ENCODE measurements at regions not wholly inside any gene's neighbourhood (a gene's known extent, or its start where the extent isn't known, plus 50 kb on each side); places are given as distances from the start of the nearest gene placed in this dataset.

GRCh38 chr12:125372085-125372484 lies 306.9 kb downstream of the AACS start:
- Histone ChIP-seq H4K20me1 (ENCODE audit: control insufficient read depth, insufficient read depth) (no peaks in the 10 kb centered on the region), H3K4me1 (ENCODE audit: control insufficient read depth, insufficient read depth, low read length) (no peaks in the 10 kb centered on the region), H3K9me3 (replicated peaks; ENCODE audit: control insufficient read depth, insufficient read depth, low read length) (no peaks in the 10 kb centered on the region), H3K4me2 (ENCODE audit: control insufficient read depth, insufficient read depth) (no peak overlapping the region), H3K27me3 (replicated peaks in 1 of 2; ENCODE audit: control insufficient read depth in 2 of 2, insufficient read depth in 2 of 2, low read length in 1 of 2) (peaks cover 0 to 3% of the 10 kb centered on the region in 2 experiments; a peak in 1 of 4 replicates), H3K9ac (ENCODE audit: control insufficient read depth, insufficient read depth, low read length) (no peak overlapping the region), H3K36me3 (ENCODE audit: control insufficient read depth in 2 of 2, insufficient read depth in 2 of 2, low read length in 1 of 2) (no peaks in the 10 kb centered on the region), H3K27ac (ENCODE audit: control insufficient read depth, insufficient read depth) (no peak overlapping the region), H2AFZ (ENCODE audit: control insufficient read depth, low read depth, low read length) (no peak overlapping the region), H3K79me2 (ENCODE audit: control insufficient read depth, insufficient read depth, low read length) (no peaks in the 10 kb centered on the region), H3K4me3 (no peak overlapping the region)
- intact Hi-C loops (cut with micrococcal nuclease; ENCODE audit: unreplicated experiment) (no loop called here), in situ Hi-C loops (cut with MboI) (no loop called here)
- no peak for DNase-seq (ENCODE audit: low read depth, low spot score)
- no peak for ATAC-seq
- FAIRE-seq = no peak
- WGBS (ENCODE audit: insufficient coverage, insufficient replicate concordance, low lambda C conversion rate, missing lambda C conversion rate) = 65% methylated on average over 4 of the region's 4 CpGs
- TF ChIP-seq, protein P1, sequence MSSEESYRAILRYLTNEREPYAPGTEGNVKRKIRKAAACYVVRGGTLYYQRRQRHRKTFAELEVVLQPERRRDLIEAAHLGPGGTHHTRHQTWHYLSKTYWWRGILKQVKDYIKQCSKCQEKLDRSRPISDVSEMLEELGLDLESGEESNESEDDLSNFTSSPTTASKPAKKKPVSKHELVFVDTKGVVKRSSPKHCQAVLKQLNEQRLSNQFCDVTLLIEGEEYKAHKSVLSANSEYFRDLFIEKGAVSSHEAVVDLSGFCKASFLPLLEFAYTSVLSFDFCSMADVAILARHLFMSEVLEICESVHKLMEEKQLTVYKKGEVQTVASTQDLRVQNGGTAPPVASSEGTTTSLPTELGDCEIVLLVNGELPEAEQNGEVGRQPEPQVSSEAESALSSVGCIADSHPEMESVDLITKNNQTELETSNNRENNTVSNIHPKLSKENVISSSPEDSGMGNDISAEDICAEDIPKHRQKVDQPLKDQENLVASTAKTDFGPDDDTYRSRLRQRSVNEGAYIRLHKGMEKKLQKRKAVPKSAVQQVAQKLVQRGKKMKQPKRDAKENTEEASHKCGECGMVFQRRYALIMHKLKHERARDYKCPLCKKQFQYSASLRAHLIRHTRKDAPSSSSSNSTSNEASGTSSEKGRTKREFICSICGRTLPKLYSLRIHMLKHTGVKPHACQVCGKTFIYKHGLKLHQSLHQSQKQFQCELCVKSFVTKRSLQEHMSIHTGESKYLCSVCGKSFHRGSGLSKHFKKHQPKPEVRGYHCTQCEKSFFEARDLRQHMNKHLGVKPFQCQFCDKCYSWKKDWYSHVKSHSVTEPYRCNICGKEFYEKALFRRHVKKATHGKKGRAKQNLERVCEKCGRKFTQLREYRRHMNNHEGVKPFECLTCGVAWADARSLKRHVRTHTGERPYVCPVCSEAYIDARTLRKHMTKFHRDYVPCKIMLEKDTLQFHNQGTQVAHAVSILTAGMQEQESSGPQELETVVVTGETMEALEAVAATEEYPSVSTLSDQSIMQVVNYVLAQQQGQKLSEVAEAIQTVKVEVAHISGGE (CRISPR knock-in tag; IDR thresholded peaks at IDR 0.05) = no peak
- TF ChIP-seq MAX (IDR thresholded peaks at IDR 0.05; ENCODE audit: low read depth, low read length) = no peak
- ChIA-PET RAD21 (ENCODE audit: unreplicated experiment) (interaction anchor here (1.1 kb wide), 2 partner anchors 17 to 31 kb away, joined by 3 to 4 read pairs; no protein-coding TSS in a partner anchor), CTCF (interaction anchor here (0.7 to 1.7 kb wide), 4 partner anchors 26 to 188 kb away, joined by 3 to 5 read pairs (median 4); no protein-coding TSS in a partner anchor), SMC1A (ENCODE audit: uncharacterized antibody, unreplicated experiment) (interaction anchor here (1.3 to 2.1 kb wide), 4 partner anchors 21 to 100 kb away, joined by 3 to 8 read pairs (median 3); no protein-coding TSS in a partner anchor), POLR2A (no interaction called here)
- BruUV-seq (replicated peaks) = no TSS peak

DNA sequence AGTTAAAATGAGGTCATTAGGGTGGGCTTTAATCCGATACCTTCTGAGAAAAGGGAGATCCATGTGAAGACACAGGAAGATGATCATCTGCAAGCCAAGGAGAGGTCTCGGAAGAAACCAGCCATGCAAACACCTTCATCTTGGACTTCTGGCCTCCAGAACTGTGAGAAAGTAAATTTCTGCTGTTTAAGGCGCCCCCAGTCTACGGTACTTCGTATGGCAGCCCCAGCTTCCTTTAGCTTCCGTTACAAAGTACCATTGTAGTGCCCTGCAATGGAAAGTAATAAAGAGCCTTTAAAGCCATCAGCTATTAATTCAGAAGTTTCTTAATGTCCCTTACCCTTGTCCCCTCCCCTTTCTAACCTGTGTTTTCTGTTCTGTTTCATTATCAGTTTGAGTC lies 308.1 kb downstream of the AACS start:
- H3K9me3 ChIP-seq (replicated peaks; ENCODE audit: control insufficient read depth, insufficient read depth, low read length) = no peaks in the 10 kb centered on the region
- BruUV-seq (replicated peaks) = no TSS peak
- H3K9ac ChIP-seq (ENCODE audit: control insufficient read depth, insufficient read depth, low read length) = no peak overlapping the region
- DNase-seq (ENCODE audit: low read depth, low spot score) = no peak
- ChIA-PET POLR2A (no interaction called here), RAD21 (ENCODE audit: unreplicated experiment) (no interaction called here), SMC1A (ENCODE audit: uncharacterized antibody, unreplicated experiment) (interaction anchor here (1.1 kb wide), 1 partner anchor 10 kb away, joined by 3 read pairs; no protein-coding TSS in a partner anchor), CTCF (interaction anchor here (0.9 to 1.4 kb wide), 2 partner anchors 10 to 31 kb away, joined by 3 read pairs; no protein-coding TSS in a partner anchor)
- FAIRE-seq = no peak
- H3K79me2 ChIP-seq (ENCODE audit: control insufficient read depth, insufficient read depth, low read length) = no peaks in the 10 kb centered on the region
- TF ChIP-seq SMAD5 (IDR thresholded peaks at IDR 0.05; ENCODE audit: low read depth) = no peak
- no peak for TF ChIP-seq IKZF1 (conservative IDR thresholded peaks at IDR 0.05)
- TF ChIP-seq, protein P2, sequence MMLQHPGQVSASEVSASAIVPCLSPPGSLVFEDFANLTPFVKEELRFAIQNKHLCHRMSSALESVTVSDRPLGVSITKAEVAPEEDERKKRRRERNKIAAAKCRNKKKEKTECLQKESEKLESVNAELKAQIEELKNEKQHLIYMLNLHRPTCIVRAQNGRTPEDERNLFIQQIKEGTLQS (IDR thresholded peaks at IDR 0.05; ENCODE audit: borderline replicate concordance, extremely low read depth, low read depth, low read length) = no peak
- TF ChIP-seq TARDBP (IDR thresholded peaks at IDR 0.05; ENCODE audit: borderline replicate concordance) = no peak
- no peak for TF ChIP-seq MYB (IDR thresholded peaks at IDR 0.05; ENCODE audit: borderline replicate concordance, low read depth, low read length)
- TF ChIP-seq BCL11A (IDR thresholded peaks at IDR 0.05; ENCODE audit: low read depth, low read length) = no peak
- H3K4me1 ChIP-seq (ENCODE audit: control insufficient read depth, insufficient read depth, low read length) = no peaks in the 10 kb centered on the region
- H2AFZ ChIP-seq (ENCODE audit: control insufficient read depth, low read depth, low read length) = no peak overlapping the region
- no peak overlapping the region for H3K4me3 ChIP-seq
- H3K36me3 ChIP-seq (ENCODE audit: control insufficient read depth in 2 of 2, insufficient read depth in 2 of 2, low read length in 1 of 2) = no peaks in the 10 kb centered on the region
- intact Hi-C loops (cut with micrococcal nuclease; ENCODE audit: unreplicated experiment) (no loop called here), in situ Hi-C loops (cut with MboI) (no loop called here)
- 20% methylated on average over 6 of the region's 6 CpGs for WGBS (ENCODE audit: insufficient coverage, insufficient replicate concordance, low lambda C conversion rate, missing lambda C conversion rate)
- no peak overlapping the region for H3K4me2 ChIP-seq (ENCODE audit: control insufficient read depth, insufficient read depth)
- peaks cover 0 to 3% of the 10 kb centered on the region in 2 experiments; a peak in 1 of 4 replicates for H3K27me3 ChIP-seq (replicated peaks in 1 of 2; ENCODE audit: control insufficient read depth in 2 of 2, insufficient read depth in 2 of 2, low read length in 1 of 2)
- H3K27ac ChIP-seq (ENCODE audit: control insufficient read depth, insufficient read depth) = no peak overlapping the region
- no peaks in the 10 kb centered on the region for H4K20me1 ChIP-seq (ENCODE audit: control insufficient read depth, insufficient read depth)
- ATAC-seq = no peak; the same call in 2 of the 3 replicates
